PC-9 (cell line): ENCODE measurements at regions not wholly inside any gene's neighbourhood (a gene's known extent, or its start where the extent isn't known, plus 50 kb on each side); places are given as distances from the start of the nearest gene placed in this dataset.

Source experiments
- EZH2 ChIP-seq: fragments of 200-600 bp; sonication (generic); IDR thresholded peaks from 2 replicates; pipeline ENCODE4 v1.8.0; 2017; ENCODE audit warnings: antibody characterized with exemption, low read depth
- TF ChIP-seq, protein P1 (sequence below): fragments of 200-600 bp; sonication (generic); conservative IDR thresholded peaks from 2 replicates; pipeline ENCODE4 v1.6.1; 2017; ENCODE audit warnings: mixed run types, antibody characterized with exemption, mild to moderate bottlenecking, moderate library complexity

GRCh38 chr2:240298117-240298790 lies 137.2 kb upstream of the GPC1 start:
- no peak for TF ChIP-seq EZH2
- TF ChIP-seq, protein P1, sequence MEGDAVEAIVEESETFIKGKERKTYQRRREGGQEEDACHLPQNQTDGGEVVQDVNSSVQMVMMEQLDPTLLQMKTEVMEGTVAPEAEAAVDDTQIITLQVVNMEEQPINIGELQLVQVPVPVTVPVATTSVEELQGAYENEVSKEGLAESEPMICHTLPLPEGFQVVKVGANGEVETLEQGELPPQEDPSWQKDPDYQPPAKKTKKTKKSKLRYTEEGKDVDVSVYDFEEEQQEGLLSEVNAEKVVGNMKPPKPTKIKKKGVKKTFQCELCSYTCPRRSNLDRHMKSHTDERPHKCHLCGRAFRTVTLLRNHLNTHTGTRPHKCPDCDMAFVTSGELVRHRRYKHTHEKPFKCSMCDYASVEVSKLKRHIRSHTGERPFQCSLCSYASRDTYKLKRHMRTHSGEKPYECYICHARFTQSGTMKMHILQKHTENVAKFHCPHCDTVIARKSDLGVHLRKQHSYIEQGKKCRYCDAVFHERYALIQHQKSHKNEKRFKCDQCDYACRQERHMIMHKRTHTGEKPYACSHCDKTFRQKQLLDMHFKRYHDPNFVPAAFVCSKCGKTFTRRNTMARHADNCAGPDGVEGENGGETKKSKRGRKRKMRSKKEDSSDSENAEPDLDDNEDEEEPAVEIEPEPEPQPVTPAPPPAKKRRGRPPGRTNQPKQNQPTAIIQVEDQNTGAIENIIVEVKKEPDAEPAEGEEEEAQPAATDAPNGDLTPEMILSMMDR, result no peak
